ENCODE measurements at regions not wholly inside any gene's neighbourhood (a gene's known extent, or its start where the extent isn't known, plus 50 kb on each side); places are given as distances from the start of the nearest gene placed in this dataset.

DNA sequence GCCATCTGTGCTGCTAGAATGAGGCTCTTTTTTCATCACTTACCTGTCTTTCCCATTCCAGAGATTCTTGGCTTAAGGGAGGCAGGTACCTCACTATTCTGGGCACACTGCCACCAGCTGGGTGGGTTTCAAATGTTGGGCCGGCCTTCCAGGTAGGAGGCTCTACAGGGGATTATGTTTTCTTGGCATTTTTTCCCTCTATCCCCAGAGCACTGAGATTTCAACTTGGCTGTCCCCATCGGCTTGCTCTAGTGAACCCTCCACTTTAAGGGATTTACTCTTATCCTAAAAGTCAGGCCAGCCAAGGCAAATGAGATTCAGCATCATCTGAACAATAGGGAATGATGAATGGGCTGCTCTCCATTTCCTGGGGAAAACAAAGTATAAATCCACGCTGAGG is 710.1 kb upstream of the CELF2 start:
- Mint-ChIP-seq H3K4me3 (ENCODE audit: unreplicated experiment) (no peak overlapping the region), H3K27ac (ENCODE audit: unreplicated experiment) (peak overlapping the region; percentile 31), H3K36me3 (ENCODE audit: unreplicated experiment) (no peaks in the 10 kb centered on the region), H3K9me3 (ENCODE audit: unreplicated experiment) (no peaks in the 10 kb centered on the region), H3K4me1 (ENCODE audit: low read depth, unreplicated experiment) (peaks cover 2% of the 10 kb centered on the region), H3K27me3 (ENCODE audit: unreplicated experiment) (no peaks in the 10 kb centered on the region)
- TF ChIP-seq, protein P1, sequence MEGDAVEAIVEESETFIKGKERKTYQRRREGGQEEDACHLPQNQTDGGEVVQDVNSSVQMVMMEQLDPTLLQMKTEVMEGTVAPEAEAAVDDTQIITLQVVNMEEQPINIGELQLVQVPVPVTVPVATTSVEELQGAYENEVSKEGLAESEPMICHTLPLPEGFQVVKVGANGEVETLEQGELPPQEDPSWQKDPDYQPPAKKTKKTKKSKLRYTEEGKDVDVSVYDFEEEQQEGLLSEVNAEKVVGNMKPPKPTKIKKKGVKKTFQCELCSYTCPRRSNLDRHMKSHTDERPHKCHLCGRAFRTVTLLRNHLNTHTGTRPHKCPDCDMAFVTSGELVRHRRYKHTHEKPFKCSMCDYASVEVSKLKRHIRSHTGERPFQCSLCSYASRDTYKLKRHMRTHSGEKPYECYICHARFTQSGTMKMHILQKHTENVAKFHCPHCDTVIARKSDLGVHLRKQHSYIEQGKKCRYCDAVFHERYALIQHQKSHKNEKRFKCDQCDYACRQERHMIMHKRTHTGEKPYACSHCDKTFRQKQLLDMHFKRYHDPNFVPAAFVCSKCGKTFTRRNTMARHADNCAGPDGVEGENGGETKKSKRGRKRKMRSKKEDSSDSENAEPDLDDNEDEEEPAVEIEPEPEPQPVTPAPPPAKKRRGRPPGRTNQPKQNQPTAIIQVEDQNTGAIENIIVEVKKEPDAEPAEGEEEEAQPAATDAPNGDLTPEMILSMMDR (IDR thresholded peaks at IDR 0.05; ENCODE audit: partially characterized antibody, unreplicated experiment), result no peak
- no peak for DNase-seq

DNA sequence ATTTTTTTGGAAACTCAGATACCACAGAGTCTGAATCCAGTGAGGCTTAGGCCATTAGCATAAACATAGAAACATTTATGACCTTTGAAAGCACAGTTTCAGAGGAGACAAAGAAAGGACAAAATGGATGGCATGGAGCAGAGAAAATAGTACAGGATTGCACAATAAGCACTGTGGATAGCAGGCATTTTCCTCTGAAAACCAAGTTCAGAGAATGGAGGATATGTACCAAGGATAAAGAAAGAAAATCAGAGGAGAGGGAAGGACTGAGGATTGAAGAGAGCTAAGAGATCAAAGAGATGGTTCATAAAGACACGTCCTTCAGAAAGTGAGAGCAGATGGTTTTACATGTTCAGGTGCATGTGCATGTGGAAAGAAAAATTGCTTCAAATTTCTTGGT is 707.2 kb upstream of the CELF2 start:
- TF ChIP-seq, protein P1 (IDR thresholded peaks at IDR 0.05; ENCODE audit: partially characterized antibody, unreplicated experiment), result no peak
- Mint-ChIP-seq H3K27ac (ENCODE audit: unreplicated experiment) (no peak overlapping the region), H3K4me1 (ENCODE audit: low read depth, unreplicated experiment) (peaks cover 2% of the 10 kb centered on the region), H3K27me3 (ENCODE audit: unreplicated experiment) (no peaks in the 10 kb centered on the region), H3K4me3 (ENCODE audit: unreplicated experiment) (no peak overlapping the region), H3K9me3 (ENCODE audit: unreplicated experiment) (no peaks in the 10 kb centered on the region), H3K36me3 (ENCODE audit: unreplicated experiment) (no peaks in the 10 kb centered on the region)
- no peak for DNase-seq

DNA sequence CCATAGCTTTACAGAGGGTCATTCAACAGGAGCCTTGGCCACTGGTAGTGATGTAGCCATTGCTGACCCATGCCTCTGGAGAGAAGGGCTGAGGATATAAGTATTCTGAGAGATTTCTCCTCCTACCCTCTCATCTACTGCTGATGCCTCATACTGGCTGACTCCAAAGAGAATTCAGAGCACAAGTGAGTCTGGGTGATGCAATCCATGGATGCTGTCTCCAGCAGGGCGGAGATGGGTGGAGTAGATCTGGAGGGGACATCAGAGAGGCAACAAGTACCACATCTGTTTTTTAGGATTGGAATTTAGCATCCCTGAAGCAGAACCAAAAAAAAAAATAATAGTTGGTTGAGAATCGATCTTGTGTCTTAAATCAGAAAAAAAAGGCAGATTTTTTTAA is 705.7 kb upstream of the CELF2 start:
- DNase-seq, result no peak
- TF ChIP-seq, protein P1 (IDR thresholded peaks at IDR 0.05; ENCODE audit: partially characterized antibody, unreplicated experiment), result no peak
- H3K36me3 Mint-ChIP-seq (ENCODE audit: unreplicated experiment), result no peaks in the 10 kb centered on the region
- H3K9me3 Mint-ChIP-seq (ENCODE audit: unreplicated experiment), result no peaks in the 10 kb centered on the region
- no peak overlapping the region for H3K27ac Mint-ChIP-seq (ENCODE audit: unreplicated experiment)
- no peak overlapping the region for H3K4me3 Mint-ChIP-seq (ENCODE audit: unreplicated experiment)
- H3K27me3 Mint-ChIP-seq (ENCODE audit: unreplicated experiment), result no peaks in the 10 kb centered on the region
- H3K4me1 Mint-ChIP-seq (ENCODE audit: low read depth, unreplicated experiment), result peaks cover 2% of the 10 kb centered on the region

DNA sequence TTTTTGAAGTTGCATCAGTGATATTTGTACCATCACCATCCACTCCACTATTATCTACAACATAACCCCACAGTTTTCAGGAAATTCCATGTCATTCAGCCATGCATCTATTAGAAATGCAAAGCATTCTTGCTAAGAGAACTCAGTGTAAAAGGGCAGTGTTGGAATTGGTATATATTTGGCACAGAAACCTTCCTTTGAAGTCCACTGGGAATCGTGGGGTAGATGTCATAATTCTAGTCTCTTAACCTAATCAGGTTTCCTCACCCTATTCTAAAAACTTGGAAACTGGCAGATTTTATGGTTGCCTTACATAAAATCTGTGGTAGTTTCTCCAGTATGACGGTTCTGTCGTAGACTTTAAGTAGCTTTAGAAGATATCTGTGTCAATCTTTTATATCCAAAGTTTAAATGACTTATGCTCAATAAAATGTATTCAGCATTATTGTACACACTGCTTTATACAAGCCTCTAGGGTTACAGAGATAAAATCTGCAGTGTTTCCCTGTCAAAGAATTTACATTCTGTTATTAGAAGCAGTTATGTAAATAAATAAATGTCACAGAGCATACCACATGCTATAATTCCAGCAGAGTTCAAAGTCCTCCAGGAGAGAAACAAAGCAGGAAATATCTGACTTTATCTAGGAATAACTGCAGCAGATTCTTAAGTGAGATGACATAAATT is 704.4 kb upstream of the CELF2 start:
- H3K4me3 Mint-ChIP-seq (ENCODE audit: unreplicated experiment), result no peak overlapping the region
- TF ChIP-seq, protein P1 (IDR thresholded peaks at IDR 0.05; ENCODE audit: partially characterized antibody, unreplicated experiment), result no peak
- no peaks in the 10 kb centered on the region for H3K36me3 Mint-ChIP-seq (ENCODE audit: unreplicated experiment)
- H3K27ac Mint-ChIP-seq (ENCODE audit: unreplicated experiment), result no peak overlapping the region
- H3K9me3 Mint-ChIP-seq (ENCODE audit: unreplicated experiment), result no peaks in the 10 kb centered on the region
- no peaks in the 10 kb centered on the region for H3K4me1 Mint-ChIP-seq (ENCODE audit: low read depth, unreplicated experiment)
- no peak for DNase-seq
- no peaks in the 10 kb centered on the region for H3K27me3 Mint-ChIP-seq (ENCODE audit: unreplicated experiment)

DNA sequence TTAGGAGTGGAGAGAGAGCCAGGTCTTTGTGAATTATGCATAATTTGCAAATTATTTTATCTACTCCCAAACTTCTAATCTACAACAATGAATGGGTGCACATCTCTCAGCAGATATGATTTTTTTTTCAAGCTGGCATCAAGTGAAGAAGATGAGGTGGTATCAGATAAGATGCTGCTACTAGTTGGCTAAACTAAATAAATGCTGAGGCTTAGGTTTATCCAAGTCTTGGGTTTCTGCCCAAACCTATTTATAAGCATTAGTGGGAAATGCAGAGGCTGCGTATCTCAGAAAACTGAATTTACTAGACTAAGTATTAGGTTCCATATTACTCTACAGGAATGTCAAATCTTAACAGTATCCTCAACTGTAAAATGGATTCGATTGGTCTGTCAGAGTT is 703.0 kb upstream of the CELF2 start:
- no peaks in the 10 kb centered on the region for H3K9me3 Mint-ChIP-seq (ENCODE audit: unreplicated experiment)
- no peaks in the 10 kb centered on the region for H3K4me1 Mint-ChIP-seq (ENCODE audit: low read depth, unreplicated experiment)
- DNase-seq, result no peak
- H3K36me3 Mint-ChIP-seq (ENCODE audit: unreplicated experiment), result no peaks in the 10 kb centered on the region
- no peak overlapping the region for H3K4me3 Mint-ChIP-seq (ENCODE audit: unreplicated experiment)
- H3K27me3 Mint-ChIP-seq (ENCODE audit: unreplicated experiment), result no peaks in the 10 kb centered on the region
- no peak overlapping the region for H3K27ac Mint-ChIP-seq (ENCODE audit: unreplicated experiment)
- TF ChIP-seq, protein P1 (IDR thresholded peaks at IDR 0.05; ENCODE audit: partially characterized antibody, unreplicated experiment), result no peak
